ENCODE measurements at regions not wholly inside any gene's neighbourhood (a gene's known extent, or its start where the extent isn't known, plus 50 kb on each side); places are given as distances from the start of the nearest gene placed in this dataset.

GRCh38 chr3:78406396-78406795 lies 1361.4 kb downstream of the ROBO1 start:
- Histone ChIP-seq H3K27ac (ENCODE audit: low read depth, low read length, poor library complexity, severe bottlenecking) (no peak overlapping the region), H3K79me2 (ENCODE audit: insufficient read depth, low read depth, low read length) (no peaks in the 10 kb centered on the region), H4K20me1 (ENCODE audit: insufficient read depth, low read length) (no peaks in the 10 kb centered on the region), H3K36me3 (ENCODE audit: insufficient read depth, low read length) (no peaks in the 10 kb centered on the region), H3K4me1 (ENCODE audit: insufficient read depth, low read length, poor library complexity, severe bottlenecking) (no peaks in the 10 kb centered on the region), H2AFZ (ENCODE audit: low read length) (no peak overlapping the region), H3K9me3 (ENCODE audit: low read length) (no peaks in the 10 kb centered on the region), H3K4me3 (ENCODE audit: low read depth, low read length, poor library complexity, severe bottlenecking) (no peak overlapping the region), H3K9me2 (ENCODE audit: insufficient read depth, low read length) (no peaks in the 10 kb centered on the region), H3K4me2 (ENCODE audit: low read length) (no peak overlapping the region)
- BruUV-seq (replicated peaks): no TSS peak
- DNase-seq (ENCODE audit: low spot score): no peak
- intact Hi-C loops (cut with micrococcal nuclease; ENCODE audit: unreplicated experiment): no loop called here
- POLR2A ChIA-PET: no interaction called here
- CTCF ChIA-PET (ENCODE audit: unreplicated experiment): no interaction called here
- TF ChIP-seq CTCF (conservative IDR thresholded peaks at IDR 0.05; ENCODE audit: low read length) (no peak), EZH2phosphoT487 (IDR thresholded peaks at IDR 0.05; ENCODE audit: borderline replicate concordance, low read depth, low read length) (no peak)

GRCh38 chr3:78410077-78410476 lies 1357.7 kb downstream of the ROBO1 start:
- H2AFZ ChIP-seq (ENCODE audit: low read length): no peak overlapping the region
- TF ChIP-seq EZH2phosphoT487 (IDR thresholded peaks at IDR 0.05; ENCODE audit: borderline replicate concordance, low read depth, low read length): no peak
- TF ChIP-seq CTCF (conservative IDR thresholded peaks at IDR 0.05; ENCODE audit: low read length): no peak
- BruUV-seq (replicated peaks): no TSS peak

GRCh38 chr3:78414261-78414660 lies 1353.5 kb downstream of the ROBO1 start:
- intact Hi-C loops (cut with micrococcal nuclease; ENCODE audit: unreplicated experiment): no loop called here
- CTCF ChIA-PET (ENCODE audit: unreplicated experiment): no interaction called here
- TF ChIP-seq EZH2phosphoT487 (IDR thresholded peaks at IDR 0.05; ENCODE audit: borderline replicate concordance, low read depth, low read length) (no peak), CTCF (conservative IDR thresholded peaks at IDR 0.05; ENCODE audit: low read length) (no peak)
- Histone ChIP-seq H3K4me1 (ENCODE audit: insufficient read depth, low read length, poor library complexity, severe bottlenecking) (no peaks in the 10 kb centered on the region), H3K4me3 (ENCODE audit: low read depth, low read length, poor library complexity, severe bottlenecking) (no peak overlapping the region), H2AFZ (ENCODE audit: low read length) (no peak overlapping the region), H3K79me2 (ENCODE audit: insufficient read depth, low read depth, low read length) (no peaks in the 10 kb centered on the region), H4K20me1 (ENCODE audit: insufficient read depth, low read length) (no peaks in the 10 kb centered on the region), H3K9me3 (ENCODE audit: low read length) (no peaks in the 10 kb centered on the region; the same call in 1 of the 2 replicates), H3K36me3 (ENCODE audit: insufficient read depth, low read length) (no peaks in the 10 kb centered on the region), H3K27ac (ENCODE audit: low read depth, low read length, poor library complexity, severe bottlenecking) (no peak overlapping the region), H3K9me2 (ENCODE audit: insufficient read depth, low read length) (no peaks in the 10 kb centered on the region), H3K4me2 (ENCODE audit: low read length) (no peak overlapping the region)
- POLR2A ChIA-PET: no interaction called here
- DNase-seq (ENCODE audit: low spot score): no peak
- BruUV-seq (replicated peaks): no TSS peak

More at GRCh38 chr3:78410077-78410476, 1357.7 kb downstream of the ROBO1 start:
- DNase-seq (ENCODE audit: low spot score): no peak
- H3K27ac ChIP-seq (ENCODE audit: low read depth, low read length, poor library complexity, severe bottlenecking): no peak overlapping the region
- intact Hi-C loops (cut with micrococcal nuclease; ENCODE audit: unreplicated experiment): no loop called here
- H3K79me2 ChIP-seq (ENCODE audit: insufficient read depth, low read depth, low read length): no peaks in the 10 kb centered on the region
- ChIA-PET POLR2A (no interaction called here), CTCF (ENCODE audit: unreplicated experiment) (no interaction called here)
- H3K9me3 ChIP-seq (ENCODE audit: low read length): no peaks in the 10 kb centered on the region; the same call in 1 of the 2 replicates
- H3K4me3 ChIP-seq (ENCODE audit: low read depth, low read length, poor library complexity, severe bottlenecking): no peak overlapping the region
- H3K4me1 ChIP-seq (ENCODE audit: insufficient read depth, low read length, poor library complexity, severe bottlenecking): no peaks in the 10 kb centered on the region
- H4K20me1 ChIP-seq (ENCODE audit: insufficient read depth, low read length): no peaks in the 10 kb centered on the region
- no peaks in the 10 kb centered on the region for H3K36me3 ChIP-seq (ENCODE audit: insufficient read depth, low read length)
- no peaks in the 10 kb centered on the region for H3K9me2 ChIP-seq (ENCODE audit: insufficient read depth, low read length)
- H3K4me2 ChIP-seq (ENCODE audit: low read length): no peak overlapping the region
